ENCODE measurements at regions not wholly inside any gene's neighbourhood (a gene's known extent, or its start where the extent isn't known, plus 50 kb on each side); places are given as distances from the start of the nearest gene placed in this dataset.
A peak's percentile ranks its signal among the peaks of the same experiment; 100 is the strongest.

DNA sequence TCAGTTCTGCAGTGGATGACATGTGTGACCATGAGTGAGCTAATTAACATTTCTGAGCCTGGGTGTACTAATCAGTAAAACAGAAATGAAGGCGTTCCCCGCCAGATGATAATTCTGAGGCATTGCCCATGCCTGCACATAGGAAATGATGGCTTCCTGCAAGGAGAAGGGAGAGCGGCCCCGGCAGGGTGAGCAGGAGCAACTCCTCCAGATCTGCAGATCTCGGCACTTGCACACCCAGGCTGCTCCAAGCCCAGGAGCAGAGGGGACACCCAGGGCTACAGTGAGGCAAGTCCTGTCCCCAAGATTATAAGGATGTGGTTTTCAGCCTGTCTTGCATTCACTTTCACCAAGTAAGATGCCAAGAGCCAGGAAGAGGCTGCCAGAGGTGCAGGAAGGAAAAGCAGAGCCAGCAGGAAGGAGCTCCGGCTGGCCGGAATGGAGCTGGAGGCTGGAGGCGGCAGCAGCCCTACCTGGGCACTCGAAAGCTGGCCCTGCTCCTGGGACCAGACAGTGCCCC, 177.5 kb upstream of the CST7 start:
- TF ChIP-seq, protein P1, sequence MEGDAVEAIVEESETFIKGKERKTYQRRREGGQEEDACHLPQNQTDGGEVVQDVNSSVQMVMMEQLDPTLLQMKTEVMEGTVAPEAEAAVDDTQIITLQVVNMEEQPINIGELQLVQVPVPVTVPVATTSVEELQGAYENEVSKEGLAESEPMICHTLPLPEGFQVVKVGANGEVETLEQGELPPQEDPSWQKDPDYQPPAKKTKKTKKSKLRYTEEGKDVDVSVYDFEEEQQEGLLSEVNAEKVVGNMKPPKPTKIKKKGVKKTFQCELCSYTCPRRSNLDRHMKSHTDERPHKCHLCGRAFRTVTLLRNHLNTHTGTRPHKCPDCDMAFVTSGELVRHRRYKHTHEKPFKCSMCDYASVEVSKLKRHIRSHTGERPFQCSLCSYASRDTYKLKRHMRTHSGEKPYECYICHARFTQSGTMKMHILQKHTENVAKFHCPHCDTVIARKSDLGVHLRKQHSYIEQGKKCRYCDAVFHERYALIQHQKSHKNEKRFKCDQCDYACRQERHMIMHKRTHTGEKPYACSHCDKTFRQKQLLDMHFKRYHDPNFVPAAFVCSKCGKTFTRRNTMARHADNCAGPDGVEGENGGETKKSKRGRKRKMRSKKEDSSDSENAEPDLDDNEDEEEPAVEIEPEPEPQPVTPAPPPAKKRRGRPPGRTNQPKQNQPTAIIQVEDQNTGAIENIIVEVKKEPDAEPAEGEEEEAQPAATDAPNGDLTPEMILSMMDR (IDR thresholded peaks at IDR 0.05), result no peak
- peaks cover 1% of the 10 kb centered on the region for H3K27me3 Mint-ChIP-seq
- peaks cover 8% of the 10 kb centered on the region for H3K4me1 Mint-ChIP-seq
- ATAC-seq (ENCODE audit: low read depth) (no peak), DNase-seq (no peak)
- POLR2A ChIA-PET, result no interaction called here
- no peaks in the 10 kb centered on the region for H3K36me3 Mint-ChIP-seq (ENCODE audit: low read depth)
- H3K27ac Mint-ChIP-seq, result no peak overlapping the region
- CTCF ChIA-PET, result no interaction called here
- H3K4me3 Mint-ChIP-seq, result no peak overlapping the region
- intact Hi-C loops (cut with micrococcal nuclease), result no loop called here
- peaks cover 9% of the 10 kb centered on the region for H3K9me3 Mint-ChIP-seq

DNA sequence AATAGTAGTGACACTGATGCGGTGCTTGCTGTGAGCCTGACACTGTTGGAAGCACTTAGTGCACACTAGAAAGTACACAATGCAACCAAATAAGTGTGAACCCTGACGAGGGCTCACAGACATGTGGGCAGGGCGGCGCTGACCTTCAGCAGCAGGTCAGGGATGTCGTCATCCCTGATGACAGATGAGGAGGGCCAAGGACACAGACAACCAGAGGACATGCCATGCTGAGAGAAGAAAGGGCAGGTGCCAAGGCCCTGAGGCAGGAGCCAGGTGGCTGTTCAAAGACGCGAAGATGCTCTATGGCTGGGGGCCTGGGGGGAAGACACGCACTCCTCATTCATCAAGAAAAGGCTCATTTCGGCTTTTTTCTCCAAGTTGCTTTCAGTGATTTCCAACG, 176.4 kb upstream of the CST7 start:
- Mint-ChIP-seq H3K4me3 (no peak overlapping the region), H3K9me3 (peaks cover 9% of the 10 kb centered on the region), H3K36me3 (ENCODE audit: low read depth) (no peaks in the 10 kb centered on the region), H3K27me3 (peaks cover 2% of the 10 kb centered on the region), H3K27ac (no peak overlapping the region), H3K4me1 (peaks cover 6% of the 10 kb centered on the region)
- ChIA-PET POLR2A (no interaction called here), CTCF (no interaction called here)
- DNase-seq, result no peak
- ATAC-seq (ENCODE audit: low read depth), result no peak
- TF ChIP-seq, protein P1 (IDR thresholded peaks at IDR 0.05), result no peak
- intact Hi-C loops (cut with micrococcal nuclease), result no loop called here

DNA sequence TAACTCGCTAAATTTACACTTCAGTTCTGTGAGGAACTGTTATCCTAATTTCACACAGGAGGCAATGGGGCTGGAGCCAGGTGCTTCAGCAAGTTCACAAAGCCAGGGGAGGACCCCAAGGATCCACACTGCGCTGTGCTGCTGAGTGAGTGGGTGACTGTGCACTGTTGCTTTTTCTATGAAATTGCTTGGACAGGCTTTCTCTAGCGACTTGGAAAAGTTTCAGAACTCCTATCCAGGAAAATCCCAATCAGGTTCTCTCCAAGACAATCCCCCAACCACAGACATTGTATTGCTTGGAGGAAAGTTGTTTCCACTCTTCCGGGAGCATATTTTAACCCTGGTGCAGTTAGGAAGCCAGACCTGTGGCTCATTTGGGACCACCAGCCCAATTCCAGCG, 175.9 kb upstream of the CST7 start:
- DNase-seq, result no peak
- no peak overlapping the region for H3K4me3 Mint-ChIP-seq
- H3K36me3 Mint-ChIP-seq (ENCODE audit: low read depth), result no peaks in the 10 kb centered on the region
- POLR2A ChIA-PET, result no interaction called here
- peaks cover 9% of the 10 kb centered on the region for H3K9me3 Mint-ChIP-seq
- CTCF ChIA-PET, result no interaction called here
- H3K27ac Mint-ChIP-seq, result no peak overlapping the region
- TF ChIP-seq, protein P1 (IDR thresholded peaks at IDR 0.05), result no peak
- H3K4me1 Mint-ChIP-seq, result peaks cover 6% of the 10 kb centered on the region
- no peak for ATAC-seq (ENCODE audit: low read depth)
- intact Hi-C loops (cut with micrococcal nuclease), result no loop called here
- peaks cover 2% of the 10 kb centered on the region for H3K27me3 Mint-ChIP-seq

DNA sequence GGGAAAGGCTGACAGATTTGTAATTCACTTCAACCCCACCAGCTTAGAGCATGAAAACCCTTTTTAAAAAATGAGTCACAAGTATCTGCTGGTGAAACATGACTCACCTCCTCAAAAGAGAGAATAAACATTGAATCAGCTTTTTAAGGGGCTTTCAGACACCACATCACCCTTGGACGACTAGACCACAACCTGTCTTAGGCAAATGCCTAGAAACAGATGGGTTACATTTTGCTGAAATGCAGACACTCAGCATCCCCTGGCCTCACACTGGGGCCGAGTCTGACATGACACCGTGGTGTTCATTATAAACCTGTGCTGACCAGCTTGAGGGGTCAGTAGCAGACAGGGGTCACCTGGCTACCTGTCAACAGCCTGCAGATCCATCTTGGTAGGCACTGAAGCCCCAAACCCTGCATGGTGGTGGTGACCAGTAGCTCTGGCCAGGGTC, 175.3 kb upstream of the CST7 start:
- ChIA-PET CTCF (no interaction called here), POLR2A (no interaction called here)
- TF ChIP-seq, protein P1 (IDR thresholded peaks at IDR 0.05), result no peak
- Mint-ChIP-seq H3K36me3 (ENCODE audit: low read depth) (no peaks in the 10 kb centered on the region), H3K27ac (no peak overlapping the region), H3K4me3 (no peak overlapping the region), H3K9me3 (peaks cover 9% of the 10 kb centered on the region), H3K27me3 (peaks cover 2% of the 10 kb centered on the region), H3K4me1 (peaks cover 6% of the 10 kb centered on the region)
- intact Hi-C loops (cut with micrococcal nuclease), result no loop called here
- ATAC-seq (ENCODE audit: low read depth) (peak; percentile 18), DNase-seq (no peak)

DNA sequence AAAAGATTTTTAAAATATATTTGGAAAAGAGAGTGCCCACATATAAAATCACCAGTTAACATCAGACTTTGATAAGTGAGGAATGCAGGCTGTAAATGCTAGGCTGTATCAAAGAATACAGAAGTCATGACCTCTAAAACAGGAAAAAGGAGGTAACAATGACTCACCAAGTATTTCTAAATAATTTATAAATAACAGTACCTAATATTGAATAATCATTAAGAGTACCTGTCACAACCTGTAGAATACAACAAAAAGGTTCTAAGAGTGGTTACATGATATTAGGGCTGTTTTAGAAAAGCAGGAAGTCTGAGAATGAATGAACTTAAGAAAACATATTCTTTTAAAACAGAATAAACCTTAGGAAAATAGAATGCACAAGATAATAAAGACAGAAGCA, 173.1 kb upstream of the CST7 start:
- CTCF ChIA-PET, result no interaction called here

More for the DNA sequence above, 173.1 kb upstream of the CST7 start:
- peaks cover 9% of the 10 kb centered on the region for H3K9me3 Mint-ChIP-seq
- intact Hi-C loops (cut with micrococcal nuclease), result no loop called here
- no peak for ATAC-seq (ENCODE audit: low read depth)
- DNase-seq, result no peak
- peaks cover 4% of the 10 kb centered on the region for H3K27me3 Mint-ChIP-seq
- TF ChIP-seq, protein P1 (IDR thresholded peaks at IDR 0.05), result no peak
- no peaks in the 10 kb centered on the region for H3K36me3 Mint-ChIP-seq (ENCODE audit: low read depth)
- peaks cover 15% of the 10 kb centered on the region for H3K4me1 Mint-ChIP-seq
- POLR2A ChIA-PET, result no interaction called here
- no peak overlapping the region for H3K4me3 Mint-ChIP-seq
- H3K27ac Mint-ChIP-seq, result no peak overlapping the region
